ENCODE measurements at regions not wholly inside any gene's neighbourhood (a gene's known extent, or its start where the extent isn't known, plus 50 kb on each side); places are given as distances from the start of the nearest gene placed in this dataset.

GRCh38 chr3:10707400-10708215 is 108.4 kb upstream of the SLC6A11 start:
- no peak for DNase-seq (ENCODE audit: low read depth)
- TF ChIP-seq, protein P1, sequence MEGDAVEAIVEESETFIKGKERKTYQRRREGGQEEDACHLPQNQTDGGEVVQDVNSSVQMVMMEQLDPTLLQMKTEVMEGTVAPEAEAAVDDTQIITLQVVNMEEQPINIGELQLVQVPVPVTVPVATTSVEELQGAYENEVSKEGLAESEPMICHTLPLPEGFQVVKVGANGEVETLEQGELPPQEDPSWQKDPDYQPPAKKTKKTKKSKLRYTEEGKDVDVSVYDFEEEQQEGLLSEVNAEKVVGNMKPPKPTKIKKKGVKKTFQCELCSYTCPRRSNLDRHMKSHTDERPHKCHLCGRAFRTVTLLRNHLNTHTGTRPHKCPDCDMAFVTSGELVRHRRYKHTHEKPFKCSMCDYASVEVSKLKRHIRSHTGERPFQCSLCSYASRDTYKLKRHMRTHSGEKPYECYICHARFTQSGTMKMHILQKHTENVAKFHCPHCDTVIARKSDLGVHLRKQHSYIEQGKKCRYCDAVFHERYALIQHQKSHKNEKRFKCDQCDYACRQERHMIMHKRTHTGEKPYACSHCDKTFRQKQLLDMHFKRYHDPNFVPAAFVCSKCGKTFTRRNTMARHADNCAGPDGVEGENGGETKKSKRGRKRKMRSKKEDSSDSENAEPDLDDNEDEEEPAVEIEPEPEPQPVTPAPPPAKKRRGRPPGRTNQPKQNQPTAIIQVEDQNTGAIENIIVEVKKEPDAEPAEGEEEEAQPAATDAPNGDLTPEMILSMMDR (IDR thresholded peaks at IDR 0.05; ENCODE audit: insufficient read depth, low read length, poor library complexity, severe bottlenecking), result no peak
- peaks cover 42% of the 10 kb centered on the region for H3K27me3 ChIP-seq (ENCODE audit: control insufficient read depth, insufficient read depth, low read length)
- no peak overlapping the region for H3K4me3 ChIP-seq (ENCODE audit: low read depth, low read length)
- H3K36me3 ChIP-seq (ENCODE audit: control insufficient read depth, insufficient read depth, low read length), result no peaks in the 10 kb centered on the region

GRCh38 chr3:10708216-10708893 is 107.7 kb upstream of the SLC6A11 start:
- TF ChIP-seq, protein P1 (IDR thresholded peaks at IDR 0.05; ENCODE audit: insufficient read depth, low read length, poor library complexity, severe bottlenecking), result no peak
- H3K27me3 ChIP-seq (ENCODE audit: control insufficient read depth, insufficient read depth, low read length), result peaks cover 40% of the 10 kb centered on the region
- no peaks in the 10 kb centered on the region for H3K36me3 ChIP-seq (ENCODE audit: control insufficient read depth, insufficient read depth, low read length)
- no peak overlapping the region for H3K4me3 ChIP-seq (ENCODE audit: low read depth, low read length)
- DNase-seq (ENCODE audit: low read depth), result no peak

- no peak for DNase-seq (ENCODE audit: low read depth)
- TF ChIP-seq, protein P1 (IDR thresholded peaks at IDR 0.05; ENCODE audit: insufficient read depth, low read length, poor library complexity, severe bottlenecking), result no peak
- H3K4me3 ChIP-seq (ENCODE audit: low read depth, low read length), result no peak overlapping the region
- peaks cover 40% of the 10 kb centered on the region for H3K27me3 ChIP-seq (ENCODE audit: control insufficient read depth, insufficient read depth, low read length)
- no peaks in the 10 kb centered on the region for H3K36me3 ChIP-seq (ENCODE audit: control insufficient read depth, insufficient read depth, low read length)
Observed at GRCh38 chr3:10709110-10709781, 106.8 kb upstream of the SLC6A11 start.

DNA sequence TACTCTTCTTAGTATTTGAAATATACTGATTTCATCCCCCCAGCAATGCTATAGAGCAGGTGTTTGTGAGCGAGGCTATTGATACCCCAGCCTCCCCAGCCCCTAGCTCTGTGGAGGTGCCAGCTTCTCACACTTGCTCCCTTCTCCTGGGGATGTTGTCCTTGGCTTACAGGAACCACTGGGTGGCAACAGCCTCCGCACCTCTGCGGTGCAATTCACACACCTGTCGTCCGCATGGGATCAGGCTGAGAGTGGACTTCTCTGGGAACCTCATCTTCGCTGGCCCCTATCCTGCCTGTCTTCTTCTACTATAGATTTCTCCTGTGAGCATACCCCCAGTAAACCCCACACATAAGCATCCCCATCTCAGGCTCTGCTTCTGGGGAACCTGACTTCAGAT is 103.9 kb upstream of the SLC6A11 start:
- Histone ChIP-seq H3K36me3 (ENCODE audit: control insufficient read depth, insufficient read depth, low read length) (no peaks in the 10 kb centered on the region), H3K4me3 (ENCODE audit: low read depth, low read length) (no peak overlapping the region), H3K27me3 (ENCODE audit: control insufficient read depth, insufficient read depth, low read length) (peaks cover 25% of the 10 kb centered on the region)
- TF ChIP-seq, protein P1 (IDR thresholded peaks at IDR 0.05; ENCODE audit: insufficient read depth, low read length, poor library complexity, severe bottlenecking), result no peak
- no peak for DNase-seq (ENCODE audit: low read depth)

- DNase-seq (ENCODE audit: low read depth), result no peak
- Histone ChIP-seq H3K4me3 (ENCODE audit: low read depth, low read length) (no peak overlapping the region), H3K27me3 (ENCODE audit: control insufficient read depth, insufficient read depth, low read length) (peaks cover 11% of the 10 kb centered on the region), H3K36me3 (ENCODE audit: control insufficient read depth, insufficient read depth, low read length) (no peaks in the 10 kb centered on the region)
- TF ChIP-seq, protein P1 (IDR thresholded peaks at IDR 0.05; ENCODE audit: insufficient read depth, low read length, poor library complexity, severe bottlenecking), result no peak
Observed at GRCh38 chr3:10713656-10714055, 102.4 kb upstream of the SLC6A11 start.
